Keratinocyte (primary cell): ENCODE measurements at regions not wholly inside any gene's neighbourhood (a gene's known extent, or its start where the extent isn't known, plus 50 kb on each side); places are given as distances from the start of the nearest gene placed in this dataset.

ENCODE experiments used
- DNase-seq: peaks from one replicate; pipeline ENCODE4 v3.0.0-alpha.2; 2011; ENCODE audit warnings: low read depth, missing footprints, low spot score
- FAIRE-seq: peaks from 2 replicates; lab custom pipeline; 2011; peaks lifted over from hg19 to GRCh38; lab: Jason Lieb, UNC
- H2AFZ ChIP-seq: 2 replicates; pipeline ENCODE4 v1.6.0; 2012; ENCODE audit warnings: low read length, control low read depth, inconsistent platforms; ENCODE audit not compliant: control insufficient read depth
- H3K27ac ChIP-seq: 2 replicates; pipeline ENCODE4 v1.5.1; 2011; ENCODE audit warnings: low read length; ENCODE audit not compliant: control insufficient read depth, insufficient read depth
- H3K27me3 ChIP-seq: 3 replicates; pipeline ENCODE4 v1.6.0; 2011; ENCODE audit warnings: low read length; ENCODE audit not compliant: control insufficient read depth, insufficient read depth; ENCODE audit errors: extremely low read depth
- H3K36me3 ChIP-seq, 2 experiments: 2 replicates in 1 of 2; 3 replicates in 1 of 2; pipeline ENCODE4 v1.5.1; 2011; ENCODE audit warnings: low read length in 2 of 2, mild to moderate bottlenecking in 1 of 2; ENCODE audit not compliant: control insufficient read depth in 2 of 2, insufficient read depth in 2 of 2; ENCODE audit errors: extremely low read depth in 1 of 2
- H3K4me1 ChIP-seq: 3 replicates; pipeline ENCODE4 v1.5.1; 2011; ENCODE audit warnings: low read length; ENCODE audit not compliant: control insufficient read depth, insufficient read depth; ENCODE audit errors: extremely low read depth
- H3K4me2 ChIP-seq: 3 replicates; pipeline ENCODE4 v1.6.0; 2011; ENCODE audit warnings: low read depth, low read length; ENCODE audit not compliant: control insufficient read depth, insufficient read depth; ENCODE audit errors: extremely low read depth
- H3K4me3 ChIP-seq, 3 experiments: fragments of 200-600 bp in 1 of 3; sonication (generic) in 1 of 3; 2 replicates in 2 of 3; 3 replicates in 1 of 3; pipeline ENCODE4 v1.5.1; 2011 to 2016; ENCODE audit warnings: low read length in 3 of 3, mild to moderate bottlenecking in 3 of 3, control low read depth in 2 of 3, inconsistent platforms in 1 of 3, low read depth in 1 of 3, mixed read lengths in 1 of 3, mixed run types in 1 of 3, moderate library complexity in 1 of 3; ENCODE audit not compliant: control insufficient read depth in 2 of 3, insufficient read depth in 2 of 3; ENCODE audit errors: extremely low read depth in 1 of 3
- H3K79me2 ChIP-seq: 2 replicates; pipeline ENCODE4 v1.6.0; 2012; ENCODE audit warnings: low read length; ENCODE audit not compliant: control insufficient read depth, insufficient read depth
- H3K9ac ChIP-seq: 3 replicates; pipeline ENCODE4 v1.6.0; 2011; ENCODE audit warnings: low read length; ENCODE audit not compliant: control insufficient read depth, insufficient read depth; ENCODE audit errors: extremely low read depth
- H3K9me1 ChIP-seq: 3 replicates; pipeline ENCODE4 v1.6.0; 2011; ENCODE audit warnings: low read length; ENCODE audit not compliant: control insufficient read depth, insufficient read depth; ENCODE audit errors: extremely low read depth
- H3K9me3 ChIP-seq: 2 replicates; pipeline ENCODE4 v1.5.1; 2012; ENCODE audit warnings: low read depth, low read length; ENCODE audit not compliant: control insufficient read depth
- H4K20me1 ChIP-seq: 3 replicates; pipeline ENCODE4 v1.6.0; 2011; ENCODE audit warnings: low read length; ENCODE audit not compliant: control insufficient read depth, insufficient read depth; ENCODE audit errors: extremely low read depth
- EZH2 ChIP-seq: IDR thresholded peaks from one replicate; pipeline ENCODE4 v1.6.1; 2012; ENCODE audit warnings: inconsistent platforms, mild to moderate bottlenecking, low read length, moderate library complexity
- dilution Hi-C: fragments of 300-500 bp; cut with MboI; formaldehyde crosslinking; loops from one replicate; pipeline ENCODE4 v1.7.0; 2020; ENCODE audit warnings: low sequenced_read_pairs; ENCODE audit not compliant: extremely low pct_ligation_motif_present
- TF ChIP-seq, protein P1 (sequence below), 3 experiments: IDR thresholded peaks in 1 of 3; conservative IDR thresholded peaks in 1 of 3; optimal IDR thresholded peaks in 1 of 3; 2 replicates in 2 of 3; 3 replicates in 1 of 3; pipeline versions ENCODE3 to v1.5.1; 2011; ENCODE audit warnings: low read length in 3 of 3, mild to moderate bottlenecking in 3 of 3, moderate library complexity in 2 of 3, control low read depth in 1 of 3, inconsistent platforms in 1 of 3; ENCODE audit not compliant: insufficient read depth in 2 of 3; ENCODE audit errors: extremely low read depth in 1 of 3

- dilution Hi-C loops = no loop called here
- H3K9ac ChIP-seq = no peak overlapping the region
- no peaks in the 10 kb centered on the region for H3K9me1 ChIP-seq
- H3K27ac ChIP-seq = no peak overlapping the region
- no peaks in the 10 kb centered on the region for H3K9me3 ChIP-seq
- no peak overlapping the region for H3K4me2 ChIP-seq
- no peaks in the 10 kb centered on the region for H3K27me3 ChIP-seq
- no peaks in the 10 kb centered on the region for H4K20me1 ChIP-seq
- H3K4me1 ChIP-seq = no peaks in the 10 kb centered on the region
- H3K4me3 ChIP-seq = no peak overlapping the region
- FAIRE-seq (no peak), DNase-seq (no peak)
- H3K36me3 ChIP-seq = no peaks in the 10 kb centered on the region
- no peak overlapping the region for H2AFZ ChIP-seq
- no peaks in the 10 kb centered on the region for H3K79me2 ChIP-seq
- no peak for TF ChIP-seq EZH2
- TF ChIP-seq, protein P1, sequence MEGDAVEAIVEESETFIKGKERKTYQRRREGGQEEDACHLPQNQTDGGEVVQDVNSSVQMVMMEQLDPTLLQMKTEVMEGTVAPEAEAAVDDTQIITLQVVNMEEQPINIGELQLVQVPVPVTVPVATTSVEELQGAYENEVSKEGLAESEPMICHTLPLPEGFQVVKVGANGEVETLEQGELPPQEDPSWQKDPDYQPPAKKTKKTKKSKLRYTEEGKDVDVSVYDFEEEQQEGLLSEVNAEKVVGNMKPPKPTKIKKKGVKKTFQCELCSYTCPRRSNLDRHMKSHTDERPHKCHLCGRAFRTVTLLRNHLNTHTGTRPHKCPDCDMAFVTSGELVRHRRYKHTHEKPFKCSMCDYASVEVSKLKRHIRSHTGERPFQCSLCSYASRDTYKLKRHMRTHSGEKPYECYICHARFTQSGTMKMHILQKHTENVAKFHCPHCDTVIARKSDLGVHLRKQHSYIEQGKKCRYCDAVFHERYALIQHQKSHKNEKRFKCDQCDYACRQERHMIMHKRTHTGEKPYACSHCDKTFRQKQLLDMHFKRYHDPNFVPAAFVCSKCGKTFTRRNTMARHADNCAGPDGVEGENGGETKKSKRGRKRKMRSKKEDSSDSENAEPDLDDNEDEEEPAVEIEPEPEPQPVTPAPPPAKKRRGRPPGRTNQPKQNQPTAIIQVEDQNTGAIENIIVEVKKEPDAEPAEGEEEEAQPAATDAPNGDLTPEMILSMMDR (optimal IDR thresholded peaks at IDR 0.05 in 1 of 3, IDR thresholded peaks at IDR 0.05 in 1 of 3, conservative IDR thresholded peaks at IDR 0.05 in 1 of 3; ENCODE audit: extremely low read depth in 1 of 3, insufficient read depth in 2 of 3, low read length in 3 of 3) = no peak
These were observed 446.8 kb downstream of the AEBP2 start for GRCh38 chr12:19886065-19886464.

GRCh38 chr12:19886639-19887064 lies 447.4 kb downstream of the AEBP2 start:
- dilution Hi-C loops = no loop called here

More at GRCh38 chr12:19886639-19887064, 447.4 kb downstream of the AEBP2 start:
- H3K9ac ChIP-seq = no peak overlapping the region
- no peak overlapping the region for H3K4me2 ChIP-seq
- no peaks in the 10 kb centered on the region for H3K36me3 ChIP-seq
- H4K20me1 ChIP-seq = no peaks in the 10 kb centered on the region
- no peak for TF ChIP-seq EZH2
- TF ChIP-seq, protein P1 (optimal IDR thresholded peaks at IDR 0.05 in 1 of 3, IDR thresholded peaks at IDR 0.05 in 1 of 3, conservative IDR thresholded peaks at IDR 0.05 in 1 of 3; ENCODE audit: extremely low read depth in 1 of 3, insufficient read depth in 2 of 3, low read length in 3 of 3) = no peak
- no peak overlapping the region for H3K27ac ChIP-seq
- no peak overlapping the region for H3K4me3 ChIP-seq
- no peaks in the 10 kb centered on the region for H3K79me2 ChIP-seq
- H3K27me3 ChIP-seq = no peaks in the 10 kb centered on the region
- no peak overlapping the region for H2AFZ ChIP-seq
- H3K9me3 ChIP-seq = no peaks in the 10 kb centered on the region
- H3K4me1 ChIP-seq = no peaks in the 10 kb centered on the region
- FAIRE-seq = no peak
- no peaks in the 10 kb centered on the region for H3K9me1 ChIP-seq
- no peak for DNase-seq
